Mammary epithelial cell (primary cell): ENCODE measurements at regions not wholly inside any gene's neighbourhood (a gene's known extent, or its start where the extent isn't known, plus 50 kb on each side); places are given as distances from the start of the nearest gene placed in this dataset.

Experiments used
- CTCF ChIP-seq, 2 donors: IDR thresholded peaks in 1 of 2; conservative IDR thresholded peaks in 1 of 2; 2 replicates each; pipeline ENCODE4 v1.5.1; 2011 to 2012; ENCODE audit warnings: inconsistent platforms in 2 of 2, low read length in 2 of 2, mild to moderate bottlenecking in 2 of 2, control low read depth in 1 of 2, low read depth in 1 of 2; ENCODE audit not compliant: insufficient read depth in 1 of 2; ENCODE audit errors: extremely low read depth in 1 of 2
- EZH2 ChIP-seq: IDR thresholded peaks from 2 replicates; pipeline ENCODE4 v1.6.1; 2012; ENCODE audit warnings: low read length, inconsistent platforms, borderline replicate concordance

GRCh38 chr4:181030961-181031360 lies 1212.2 kb upstream of the TENM3 start:
- TF ChIP-seq CTCF (conservative IDR thresholded peaks at IDR 0.05 in 1 of 2, IDR thresholded peaks at IDR 0.05 in 1 of 2; ENCODE audit: extremely low read depth in 1 of 2, insufficient read depth in 1 of 2, low read depth in 1 of 2, low read length in 2 of 2) (no peak), EZH2 (no peak)
